ENCODE measurements at regions not wholly inside any gene's neighbourhood (a gene's known extent, or its start where the extent isn't known, plus 50 kb on each side); places are given as distances from the start of the nearest gene placed in this dataset.

DNA sequence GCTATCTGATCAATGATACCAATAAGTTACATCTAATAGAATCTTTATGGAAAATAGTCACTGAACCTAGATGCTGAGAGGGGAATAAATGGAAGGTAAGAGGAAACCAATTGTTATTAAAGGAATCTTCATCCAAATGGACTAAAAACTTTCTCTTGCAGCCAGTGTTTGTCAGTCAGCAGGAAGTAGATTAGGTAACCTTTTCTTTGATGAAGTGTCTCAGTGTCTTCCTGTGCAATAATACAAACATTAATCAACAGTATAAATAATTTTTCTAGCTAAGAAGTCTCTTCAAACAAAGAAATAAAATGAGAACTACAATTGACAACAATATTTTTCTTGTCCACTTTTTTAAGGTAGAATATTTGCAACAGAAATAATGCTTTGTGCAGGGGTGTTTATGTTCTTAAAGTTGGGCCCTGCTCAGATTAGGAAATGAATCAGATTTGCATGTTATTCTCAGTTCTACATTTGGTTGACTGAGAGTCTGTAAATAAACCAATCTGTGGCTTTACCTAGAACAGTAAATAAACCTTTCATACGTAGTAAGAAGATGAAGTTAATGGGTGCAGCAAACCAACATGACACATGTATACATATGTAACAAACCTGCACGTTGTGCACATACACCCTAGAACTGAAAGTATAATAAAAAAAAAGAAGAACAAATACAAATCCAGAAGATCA is 391.4 kb downstream of the MRPL39 start:
- DNase-seq (ENCODE audit: low read depth): no peak
- no peak overlapping the region for H3K4me3 ChIP-seq (ENCODE audit: low read depth, low read length)
- TF ChIP-seq, protein P1, sequence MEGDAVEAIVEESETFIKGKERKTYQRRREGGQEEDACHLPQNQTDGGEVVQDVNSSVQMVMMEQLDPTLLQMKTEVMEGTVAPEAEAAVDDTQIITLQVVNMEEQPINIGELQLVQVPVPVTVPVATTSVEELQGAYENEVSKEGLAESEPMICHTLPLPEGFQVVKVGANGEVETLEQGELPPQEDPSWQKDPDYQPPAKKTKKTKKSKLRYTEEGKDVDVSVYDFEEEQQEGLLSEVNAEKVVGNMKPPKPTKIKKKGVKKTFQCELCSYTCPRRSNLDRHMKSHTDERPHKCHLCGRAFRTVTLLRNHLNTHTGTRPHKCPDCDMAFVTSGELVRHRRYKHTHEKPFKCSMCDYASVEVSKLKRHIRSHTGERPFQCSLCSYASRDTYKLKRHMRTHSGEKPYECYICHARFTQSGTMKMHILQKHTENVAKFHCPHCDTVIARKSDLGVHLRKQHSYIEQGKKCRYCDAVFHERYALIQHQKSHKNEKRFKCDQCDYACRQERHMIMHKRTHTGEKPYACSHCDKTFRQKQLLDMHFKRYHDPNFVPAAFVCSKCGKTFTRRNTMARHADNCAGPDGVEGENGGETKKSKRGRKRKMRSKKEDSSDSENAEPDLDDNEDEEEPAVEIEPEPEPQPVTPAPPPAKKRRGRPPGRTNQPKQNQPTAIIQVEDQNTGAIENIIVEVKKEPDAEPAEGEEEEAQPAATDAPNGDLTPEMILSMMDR (conservative IDR thresholded peaks at IDR 0.05; ENCODE audit: low read depth, low read length): no peak

- DNase-seq (ENCODE audit: low read depth): no peak
- TF ChIP-seq, protein P1 (conservative IDR thresholded peaks at IDR 0.05; ENCODE audit: low read depth, low read length): no peak
- no peak overlapping the region for H3K4me3 ChIP-seq (ENCODE audit: low read depth, low read length)
These were observed 392.6 kb downstream of the MRPL39 start for GRCh38 chr21:25214676-25215075.

DNA sequence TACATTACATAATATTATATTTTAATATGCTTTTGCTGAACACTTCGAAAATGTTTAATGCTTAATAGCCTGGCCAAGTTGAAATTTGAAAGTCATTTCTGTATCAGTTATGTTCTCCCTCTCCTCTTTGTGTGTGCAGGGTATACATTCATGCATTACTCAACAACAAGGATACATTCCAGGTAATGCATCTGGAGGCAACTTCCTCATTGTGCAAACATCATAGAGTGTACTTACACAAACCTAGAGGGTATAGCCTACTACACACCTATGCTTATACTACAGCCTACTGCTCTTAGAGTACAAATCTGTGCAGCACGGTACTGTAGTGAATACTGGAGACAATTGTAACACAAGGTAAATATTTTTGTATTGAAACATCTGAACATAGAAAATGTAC is 407.3 kb downstream of the MRPL39 start:
- H3K4me3 ChIP-seq (ENCODE audit: low read depth, low read length): no peak overlapping the region
- TF ChIP-seq, protein P1 (conservative IDR thresholded peaks at IDR 0.05; ENCODE audit: low read depth, low read length): no peak
- no peak for DNase-seq (ENCODE audit: low read depth)

DNA sequence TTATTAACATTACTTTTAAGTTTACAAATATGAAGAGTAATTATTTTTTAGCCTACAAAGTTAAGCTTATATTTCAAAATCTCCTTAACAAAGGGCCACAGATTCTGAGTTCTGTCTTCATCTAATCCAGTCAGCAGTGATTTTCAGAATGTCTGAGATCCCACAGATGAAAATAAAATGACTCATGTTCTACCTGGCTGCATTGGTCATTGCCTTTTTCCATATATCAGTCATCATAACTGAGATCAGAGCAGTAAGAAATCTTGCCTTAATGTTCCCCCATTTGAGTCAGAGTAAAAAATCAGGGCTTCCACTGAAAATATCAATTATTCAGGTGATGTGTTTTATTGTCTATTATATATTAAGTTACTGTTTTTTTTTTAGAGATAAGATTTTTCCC is 416.1 kb downstream of the MRPL39 start:
- TF ChIP-seq, protein P1 (conservative IDR thresholded peaks at IDR 0.05; ENCODE audit: low read depth, low read length): no peak
- no peak overlapping the region for H3K4me3 ChIP-seq (ENCODE audit: low read depth, low read length)
- DNase-seq (ENCODE audit: low read depth): no peak

DNA sequence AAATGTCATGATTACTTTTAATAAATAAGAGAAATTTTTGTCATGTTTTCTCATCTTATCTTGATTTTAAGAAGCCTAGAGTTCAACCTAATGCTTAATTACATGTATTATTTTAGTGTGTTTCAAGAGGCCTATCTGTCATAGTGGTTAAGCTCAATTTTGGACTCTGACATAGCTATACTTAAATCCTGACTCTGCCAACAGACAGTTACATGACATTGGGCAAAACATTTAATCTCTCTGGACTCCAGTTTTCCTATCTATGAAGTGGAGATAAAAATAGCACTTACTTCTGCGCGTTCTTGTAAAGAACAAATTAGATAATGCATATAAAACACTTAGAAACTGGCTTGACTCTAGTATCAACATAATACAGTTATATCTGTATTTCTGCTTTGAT is 417.8 kb downstream of the MRPL39 start:
- no peak for DNase-seq (ENCODE audit: low read depth)
- TF ChIP-seq, protein P1 (conservative IDR thresholded peaks at IDR 0.05; ENCODE audit: low read depth, low read length): no peak
- no peak overlapping the region for H3K4me3 ChIP-seq (ENCODE audit: low read depth, low read length)

- TF ChIP-seq, protein P1 (conservative IDR thresholded peaks at IDR 0.05; ENCODE audit: low read depth, low read length): no peak
- no peak overlapping the region for H3K4me3 ChIP-seq (ENCODE audit: low read depth, low read length)
- DNase-seq (ENCODE audit: low read depth): no peak
These were observed 418.6 kb downstream of the MRPL39 start for GRCh38 chr21:25188677-25189079.

DNA sequence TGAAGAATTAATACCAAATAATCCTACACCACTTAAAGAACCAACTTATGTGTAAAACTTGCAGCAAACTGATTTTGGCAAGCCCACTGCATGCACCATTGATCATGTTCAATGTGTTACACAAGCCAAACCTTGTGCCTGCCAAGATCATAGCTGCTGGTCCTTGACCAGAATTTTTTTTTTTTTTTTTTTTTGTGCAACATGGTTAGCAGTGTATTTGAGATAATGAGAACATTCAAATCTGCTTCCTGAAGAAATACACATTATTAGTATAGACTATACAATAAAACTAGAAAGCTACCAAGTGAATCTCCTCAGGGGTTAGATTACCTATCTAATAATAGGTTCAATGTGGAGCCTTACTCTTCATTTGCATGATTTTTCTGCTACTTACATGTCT is 421.0 kb downstream of the MRPL39 start:
- TF ChIP-seq, protein P1 (conservative IDR thresholded peaks at IDR 0.05; ENCODE audit: low read depth, low read length): no peak
- no peak overlapping the region for H3K4me3 ChIP-seq (ENCODE audit: low read depth, low read length)
- peak; percentile 40 for DNase-seq (ENCODE audit: low read depth)
